SJCRH30 (cell line): ENCODE measurements at regions not wholly inside any gene's neighbourhood (a gene's known extent, or its start where the extent isn't known, plus 50 kb on each side); places are given as distances from the start of the nearest gene placed in this dataset.
A peak's percentile ranks its signal among the peaks of the same experiment; 100 is the strongest.
"Not testable (repeated sequence)": the region's sequence is repeated elsewhere in the genome, so short reads cannot be mapped to it uniquely, and the experiment has no call there.

Source experiments
- DNase-seq, 2 experiments: peaks; one replicate each; pipeline ENCODE4 v3.0.0-alpha.2; 2015 to 2020
- H3K27ac ChIP-seq: fragments of 250-450 bp; sonication (Bioruptor Pico); 2 replicates; pipeline ENCODE4 v1.5.1; 2020; ENCODE audit warnings: mild to moderate bottlenecking, moderate library complexity
- H3K27me3 ChIP-seq: fragments of 250-450 bp; sonication (Bioruptor Pico); 2 replicates; pipeline ENCODE4 v1.5.1; 2020; ENCODE audit warnings: mild to moderate bottlenecking, moderate library complexity
- H3K36me3 ChIP-seq: fragments of 250-450 bp; sonication (Bioruptor Pico); 2 replicates; pipeline ENCODE4 v1.5.1; 2020; ENCODE audit warnings: mild to moderate bottlenecking, moderate library complexity
- H3K4me1 ChIP-seq: fragments of 250-450 bp; sonication (Bioruptor Pico); 2 replicates; pipeline ENCODE4 v1.5.1; 2020; ENCODE audit warnings: mild to moderate bottlenecking, moderate library complexity
- H3K4me3 ChIP-seq: fragments of 250-450 bp; sonication (Bioruptor Pico); 2 replicates; pipeline ENCODE4 v1.5.1; 2020; ENCODE audit warnings: mild to moderate bottlenecking, moderate library complexity
- H3K9me3 ChIP-seq: fragments of 250-450 bp; sonication (Bioruptor Pico); replicated peaks from 2 replicates; pipeline ENCODE4 v1.5.1; 2020; ENCODE audit warnings: mild to moderate bottlenecking, moderate library complexity

- H3K27ac ChIP-seq, H3K36me3 ChIP-seq, H3K4me3 ChIP-seq, H3K4me1 ChIP-seq, H3K27me3 ChIP-seq, H3K9me3 ChIP-seq: not testable (repeated sequence)
- peak; percentile 73 to 75 for DNase-seq
Observed at GRCh38 chr7:70989-71388, 121.4 kb upstream of the FAM20C start.

GRCh38 chr7:72266-73057, 119.9 kb upstream of the FAM20C start:
- not testable (repeated sequence) for H3K9me3 ChIP-seq, H3K27ac ChIP-seq
- peak; percentile 36 to 52 for DNase-seq

GRCh38 chr7:73058-73331, 119.4 kb upstream of the FAM20C start:
- not testable (repeated sequence) for H3K4me1 ChIP-seq, H3K4me3 ChIP-seq, H3K9me3 ChIP-seq, DNase-seq, H3K27ac ChIP-seq, H3K27me3 ChIP-seq, H3K36me3 ChIP-seq

More at GRCh38 chr7:72266-73057, 119.9 kb upstream of the FAM20C start:
- not testable (repeated sequence) for H3K4me1 ChIP-seq, H3K27me3 ChIP-seq, H3K36me3 ChIP-seq, H3K4me3 ChIP-seq

- DNase-seq, H3K27me3 ChIP-seq, H3K27ac ChIP-seq, H3K4me3 ChIP-seq, H3K36me3 ChIP-seq, H3K9me3 ChIP-seq, H3K4me1 ChIP-seq: not testable (repeated sequence)
Observed at GRCh38 chr7:74008-74540, 118.3 kb upstream of the FAM20C start.

GRCh38 chr7:75511-75910, 116.9 kb upstream of the FAM20C start:
- H3K9me3 ChIP-seq, H3K27me3 ChIP-seq, H3K4me1 ChIP-seq, H3K4me3 ChIP-seq, DNase-seq, H3K27ac ChIP-seq, H3K36me3 ChIP-seq: not testable (repeated sequence)

GRCh38 chr7:76202-76601, 116.2 kb upstream of the FAM20C start:
- DNase-seq, H3K27ac ChIP-seq, H3K27me3 ChIP-seq, H3K4me1 ChIP-seq, H3K9me3 ChIP-seq, H3K36me3 ChIP-seq, H3K4me3 ChIP-seq: not testable (repeated sequence)

GRCh38 chr7:76829-77395, 115.5 kb upstream of the FAM20C start:
- H3K9me3 ChIP-seq, H3K27ac ChIP-seq, H3K4me1 ChIP-seq, H3K36me3 ChIP-seq, DNase-seq, H3K27me3 ChIP-seq, H3K4me3 ChIP-seq: not testable (repeated sequence)

- not testable (repeated sequence) for H3K36me3 ChIP-seq, H3K4me1 ChIP-seq, DNase-seq, H3K4me3 ChIP-seq, H3K9me3 ChIP-seq, H3K27me3 ChIP-seq, H3K27ac ChIP-seq
Observed at GRCh38 chr7:78862-79261, 113.5 kb upstream of the FAM20C start.

- H3K9me3 ChIP-seq, DNase-seq, H3K27ac ChIP-seq, H3K27me3 ChIP-seq, H3K4me1 ChIP-seq, H3K4me3 ChIP-seq, H3K36me3 ChIP-seq: not testable (repeated sequence)
Observed at GRCh38 chr7:79400-80055, 112.8 kb upstream of the FAM20C start.

- H3K27me3 ChIP-seq: no peaks in the 10 kb centered on the region
- no peaks in the 10 kb centered on the region for H3K9me3 ChIP-seq
- DNase-seq: no peak
- no peaks in the 10 kb centered on the region for H3K4me1 ChIP-seq
- H3K4me3 ChIP-seq: no peak overlapping the region
- H3K36me3 ChIP-seq: no peaks in the 10 kb centered on the region
- no peak overlapping the region for H3K27ac ChIP-seq
Observed at GRCh38 chr7:80259-81067, 111.9 kb upstream of the FAM20C start.

- Histone ChIP-seq H3K4me1 (peaks cover 3% of the 10 kb centered on the region), H3K36me3 (no peaks in the 10 kb centered on the region), H3K9me3 (no peaks in the 10 kb centered on the region), H3K4me3 (no peak overlapping the region), H3K27me3 (no peaks in the 10 kb centered on the region), H3K27ac (no peak overlapping the region)
- no peak for DNase-seq
Observed at GRCh38 chr7:81068-81925, 111.1 kb upstream of the FAM20C start.

GRCh38 chr7:81926-82756, 110.2 kb upstream of the FAM20C start:
- H3K4me1 ChIP-seq: peaks cover 10% of the 10 kb centered on the region
- no peaks in the 10 kb centered on the region for H3K27me3 ChIP-seq
- H3K9me3 ChIP-seq: no peaks in the 10 kb centered on the region
- no peak overlapping the region for H3K4me3 ChIP-seq
- no peak for DNase-seq
- no peaks in the 10 kb centered on the region for H3K36me3 ChIP-seq
- no peak overlapping the region for H3K27ac ChIP-seq

- no peaks in the 10 kb centered on the region for H3K9me3 ChIP-seq
- H3K4me3 ChIP-seq: no peak overlapping the region
- H3K36me3 ChIP-seq: no peaks in the 10 kb centered on the region
- H3K27ac ChIP-seq: no peak overlapping the region
- DNase-seq: no peak
- H3K27me3 ChIP-seq: no peaks in the 10 kb centered on the region
- peaks cover 16% of the 10 kb centered on the region for H3K4me1 ChIP-seq
Observed at GRCh38 chr7:82757-83155, 109.6 kb upstream of the FAM20C start.

- H3K9me3 ChIP-seq: no peaks in the 10 kb centered on the region
- no peak for DNase-seq
Observed at GRCh38 chr7:83441-83840, 108.9 kb upstream of the FAM20C start.

More at GRCh38 chr7:83441-83840, 108.9 kb upstream of the FAM20C start:
- H3K4me3 ChIP-seq: no peak overlapping the region
- H3K4me1 ChIP-seq: peaks cover 23% of the 10 kb centered on the region
- no peaks in the 10 kb centered on the region for H3K36me3 ChIP-seq
- H3K27me3 ChIP-seq: no peaks in the 10 kb centered on the region
- H3K27ac ChIP-seq: no peak overlapping the region
